Neural progenitor cell (in vitro differentiated cells): ENCODE measurements at regions not wholly inside any gene's neighbourhood (a gene's known extent, or its start where the extent isn't known, plus 50 kb on each side); places are given as distances from the start of the nearest gene placed in this dataset.

ENCODE experiments used
- DNase-seq: peaks from one replicate; pipeline ENCODE4 v3.0.0-alpha.2; 2016; ENCODE audit warnings: low spot score
- H2AFZ ChIP-seq: fragments of 200-600 bp; sonication (generic); replicated peaks from 2 replicates; pipeline ENCODE4 v1.6.1; 2016; ENCODE audit warnings: antibody characterized with exemption
- H3F3A ChIP-seq: fragments of 200-600 bp; sonication (generic); 2 replicates; pipeline ENCODE4 v1.6.1; 2016; ENCODE audit warnings: antibody characterized with exemption, low read depth
- H3K27ac ChIP-seq: fragments of 200-600 bp; sonication (generic); 2 replicates; pipeline ENCODE4 v1.5.1; 2016; ENCODE audit warnings: mild to moderate bottlenecking
- H3K27me3 ChIP-seq: fragments of 200-600 bp; sonication (generic); 2 replicates; pipeline ENCODE4 v1.6.1; 2016; ENCODE audit warnings: mild to moderate bottlenecking, moderate library complexity
- H3K36me3 ChIP-seq: fragments of 200-600 bp; sonication (generic); 2 replicates; pipeline ENCODE4 v1.5.1; 2016
- H3K4me1 ChIP-seq: fragments of 200-600 bp; sonication (generic); 2 replicates; pipeline ENCODE4 v1.6.1; 2016; ENCODE audit warnings: mixed run types
- H3K4me2 ChIP-seq: fragments of 200-600 bp; sonication (generic); 2 replicates; pipeline ENCODE4 v1.6.1; 2016
- H3K4me3 ChIP-seq: fragments of 200-600 bp; sonication (generic); 2 replicates; pipeline ENCODE4 v1.5.1; 2016
- H3K79me2 ChIP-seq: fragments of 200-600 bp; sonication (generic); 2 replicates; pipeline ENCODE4 v1.6.1; 2016; ENCODE audit warnings: low read depth
- H3K9ac ChIP-seq: fragments of 200-600 bp; sonication (generic); 2 replicates; pipeline ENCODE4 v1.6.1; 2016
- H3K9me3 ChIP-seq: fragments of 200-600 bp; sonication (generic); 2 replicates; pipeline ENCODE4 v1.5.1; 2016; ENCODE audit warnings: low read depth
- H4K20me1 ChIP-seq: fragments of 200-600 bp; sonication (generic); 2 replicates; pipeline ENCODE4 v1.6.1; 2016; ENCODE audit warnings: low read depth
- H3K27ac Mint-ChIP-seq: 3 replicates; pipeline ENCODE4 v1.8.0; 2021; ENCODE audit warnings: mixed read lengths
- H3K27me3 Mint-ChIP-seq: 2 replicates; pipeline ENCODE4 v1.8.0; 2022; ENCODE audit warnings: low read depth, mild to moderate bottlenecking, inconsistent platforms, moderate library complexity, mixed read lengths; ENCODE audit not compliant: insufficient read depth
- H3K36me3 Mint-ChIP-seq: 3 replicates; pipeline ENCODE4 v1.8.0; 2021; ENCODE audit warnings: mixed read lengths
- H3K4me1 Mint-ChIP-seq: 3 replicates; pipeline ENCODE4 v1.8.0; 2021; ENCODE audit warnings: mixed read lengths
- H3K4me3 Mint-ChIP-seq: 3 replicates; pipeline ENCODE4 v1.8.0; 2021; ENCODE audit warnings: mild to moderate bottlenecking, moderate library complexity, mixed read lengths
- H3K9me3 Mint-ChIP-seq: 3 replicates; pipeline ENCODE4 v1.8.0; 2020; ENCODE audit warnings: mixed read lengths
- CTCF ChIP-seq: fragments of 200-600 bp; sonication (generic); IDR thresholded peaks from 2 replicates; pipeline ENCODE4 v1.5.1; 2017; ENCODE audit warnings: antibody characterized with exemption, mild to moderate bottlenecking
- EZH2 ChIP-seq: fragments of 200-600 bp; sonication (generic); IDR thresholded peaks from 2 replicates; pipeline ENCODE4 v1.6.1; 2017; ENCODE audit warnings: antibody characterized with exemption, mild to moderate bottlenecking, moderate library complexity
- EZH2phosphoT487 ChIP-seq: fragments of 200-600 bp; sonication (generic); IDR thresholded peaks from 2 replicates; pipeline ENCODE4 v1.6.1; 2017; ENCODE audit warnings: antibody characterized with exemption

- DNase-seq: no peak
- Mint-ChIP-seq H3K4me1 (peaks cover 2% of the 10 kb centered on the region), H3K36me3 (no peaks in the 10 kb centered on the region), H3K9me3 (peaks cover 3% of the 10 kb centered on the region), H3K27ac (no peak overlapping the region), H3K27me3 (no peaks in the 10 kb centered on the region), H3K4me3 (no peak overlapping the region)
- Histone ChIP-seq H2AFZ (no peak overlapping the region), H3K4me1 (no peaks in the 10 kb centered on the region), H3K4me3 (no peak overlapping the region), H3K27ac (no peak overlapping the region), H4K20me1 (no peaks in the 10 kb centered on the region), H3K4me2 (no peak overlapping the region), H3K9ac (no peak overlapping the region), H3K79me2 (no peaks in the 10 kb centered on the region), H3K27me3 (no peaks in the 10 kb centered on the region), H3K9me3 (no peaks in the 10 kb centered on the region), H3F3A (no peaks in the 10 kb centered on the region), H3K36me3 (peaks cover 4% of the 10 kb centered on the region)
- no peak for TF ChIP-seq EZH2
Measured at GRCh38 chr17:69734656-69735055, 320.2 kb downstream of the MAP2K6 start.

- peaks cover 4% of the 10 kb centered on the region for H3K36me3 ChIP-seq
- Mint-ChIP-seq H3K36me3 (no peaks in the 10 kb centered on the region), H3K4me3 (no peak overlapping the region), H3K4me1 (peaks cover 2% of the 10 kb centered on the region), H3K9me3 (peaks cover 5% of the 10 kb centered on the region), H3K27me3 (no peaks in the 10 kb centered on the region), H3K27ac (no peak overlapping the region)
- H3K9ac ChIP-seq: no peak overlapping the region
- no peak for TF ChIP-seq CTCF
- DNase-seq: no peak
- no peak overlapping the region for H3K4me2 ChIP-seq
- H3K27ac ChIP-seq: no peak overlapping the region
- no peaks in the 10 kb centered on the region for H3K9me3 ChIP-seq
- no peaks in the 10 kb centered on the region for H3F3A ChIP-seq
- H3K4me3 ChIP-seq: no peak overlapping the region
- H2AFZ ChIP-seq: no peak overlapping the region
- H3K27me3 ChIP-seq: no peaks in the 10 kb centered on the region
- no peaks in the 10 kb centered on the region for H3K79me2 ChIP-seq
- no peaks in the 10 kb centered on the region for H4K20me1 ChIP-seq
- H3K4me1 ChIP-seq: no peaks in the 10 kb centered on the region
Measured at GRCh38 chr17:69735285-69735684, 320.8 kb downstream of the MAP2K6 start.

GRCh38 chr17:69743091-69743490, 328.6 kb downstream of the MAP2K6 start:
- Mint-ChIP-seq H3K9me3 (peaks cover 9% of the 10 kb centered on the region), H3K4me1 (no peaks in the 10 kb centered on the region), H3K27me3 (peaks cover 2% of the 10 kb centered on the region), H3K27ac (no peak overlapping the region), H3K4me3 (no peak overlapping the region), H3K36me3 (no peaks in the 10 kb centered on the region)
- DNase-seq: no peak
- Histone ChIP-seq H3K79me2 (no peaks in the 10 kb centered on the region), H3K4me2 (no peak overlapping the region), H3K9ac (no peak overlapping the region), H3K9me3 (no peaks in the 10 kb centered on the region), H3K27ac (no peak overlapping the region), H4K20me1 (no peaks in the 10 kb centered on the region), H3K4me1 (no peaks in the 10 kb centered on the region), H3K4me3 (no peak overlapping the region), H3F3A (no peaks in the 10 kb centered on the region), H3K27me3 (no peaks in the 10 kb centered on the region), H3K36me3 (no peaks in the 10 kb centered on the region), H2AFZ (no peak overlapping the region)
- TF ChIP-seq EZH2: no peak

- no peak overlapping the region for H3K9ac ChIP-seq
- Mint-ChIP-seq H3K9me3 (peaks cover 9% of the 10 kb centered on the region), H3K27ac (no peak overlapping the region), H3K36me3 (no peaks in the 10 kb centered on the region), H3K4me1 (no peaks in the 10 kb centered on the region), H3K27me3 (peaks cover 2% of the 10 kb centered on the region), H3K4me3 (no peak overlapping the region)
- no peak overlapping the region for H2AFZ ChIP-seq
- H3K79me2 ChIP-seq: no peaks in the 10 kb centered on the region
- H3K4me1 ChIP-seq: no peaks in the 10 kb centered on the region
- no peaks in the 10 kb centered on the region for H3F3A ChIP-seq
- H3K9me3 ChIP-seq: no peaks in the 10 kb centered on the region
- H3K4me3 ChIP-seq: no peak overlapping the region
- H3K36me3 ChIP-seq: no peaks in the 10 kb centered on the region
- no peaks in the 10 kb centered on the region for H4K20me1 ChIP-seq
- no peak overlapping the region for H3K27ac ChIP-seq
- H3K4me2 ChIP-seq: no peak overlapping the region
- TF ChIP-seq CTCF (no peak), EZH2 (no peak), EZH2phosphoT487 (no peak)
- no peak for DNase-seq
- no peaks in the 10 kb centered on the region for H3K27me3 ChIP-seq
Measured at GRCh38 chr17:69744512-69745070, 330.1 kb downstream of the MAP2K6 start.
